Stimulated activated CD8-positive, alpha-beta memory T cell treated with anti-CD3 and anti-CD28 coated beads, Interleukin-15, amount 100 ng/mL, for 48 hours (primary cell): ENCODE measurements at regions not wholly inside any gene's neighbourhood (a gene's known extent, or its start where the extent isn't known, plus 50 kb on each side); places are given as distances from the start of the nearest gene placed in this dataset.

Experiments
- DNase-seq, 2 donors: peaks; one replicate each; pipeline ENCODE4 v3.0.0-alpha.2; 2020; ENCODE audit warnings: low read depth in 2 of 2

DNA sequence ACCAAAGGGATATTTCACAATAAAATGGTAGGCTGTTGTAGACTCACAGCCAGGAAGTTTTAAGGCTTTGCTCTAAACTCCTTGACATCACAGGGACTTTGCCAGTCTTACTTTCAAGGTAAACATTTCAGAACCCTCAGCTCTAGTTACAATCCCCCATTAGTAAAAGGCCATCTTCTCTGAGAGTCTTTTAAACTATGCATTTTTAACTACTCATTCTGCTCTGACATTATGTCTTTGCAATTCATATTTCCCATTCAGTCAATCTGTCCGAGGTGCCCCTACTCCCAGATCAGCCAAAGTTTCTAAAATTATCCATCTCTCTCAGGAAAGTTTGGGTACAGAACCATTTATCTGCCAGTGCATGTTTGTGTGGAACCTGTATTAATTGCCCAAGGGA, 1094.1 kb downstream of the TDRD15 start:
- no peak for DNase-seq

- DNase-seq = no peak
These were observed 1097.2 kb downstream of the TDRD15 start for GRCh38 chr2:22221006-22221405.

GRCh38 chr2:22238967-22239366, 1115.2 kb downstream of the TDRD15 start:
- DNase-seq = no peak

DNA sequence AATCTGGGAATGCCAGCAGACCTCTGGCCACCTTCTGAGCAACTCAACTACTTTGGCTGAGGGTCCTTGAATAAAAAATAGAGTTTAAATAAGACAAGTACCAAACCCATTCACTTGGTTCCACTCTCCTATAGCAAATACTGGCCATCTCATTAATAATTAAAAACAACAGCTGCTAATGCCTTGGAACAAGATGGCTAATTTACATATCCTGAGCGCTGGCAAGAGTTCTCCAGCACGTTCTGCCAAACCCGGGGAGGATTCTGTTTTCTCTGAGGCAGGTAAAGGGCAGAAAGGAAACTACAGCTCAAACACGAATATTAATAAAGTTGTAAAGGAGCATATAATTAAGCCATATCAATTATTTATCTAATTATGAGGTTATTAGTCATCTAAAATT, 1123.7 kb downstream of the TDRD15 start:
- no peak for DNase-seq

GRCh38 chr2:22248851-22249250, 1125.1 kb downstream of the TDRD15 start:
- DNase-seq = no peak

DNA sequence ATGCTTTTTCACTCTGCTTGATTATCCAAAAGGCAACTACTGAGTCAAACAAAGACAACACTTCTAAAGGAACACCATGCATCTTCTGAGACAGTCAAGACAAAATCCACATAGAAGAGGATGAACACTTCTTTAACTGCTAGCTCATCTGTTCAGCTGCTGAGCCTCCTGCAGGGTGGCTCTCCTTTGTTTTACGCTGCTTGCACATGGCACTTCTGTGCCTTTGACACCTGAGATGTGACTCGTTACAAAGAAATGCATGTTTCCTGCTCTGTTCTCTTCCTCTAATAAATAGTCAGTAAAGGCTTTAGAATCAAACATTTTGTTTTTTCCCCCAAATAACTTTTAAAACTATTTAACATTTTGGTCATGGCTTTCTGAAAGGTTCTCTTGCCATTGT, 1129.4 kb downstream of the TDRD15 start:
- DNase-seq = no peak

- DNase-seq = no peak
These were observed 1123.8 kb upstream of the KLHL29 start for GRCh38 chr2:22261165-22261564.

DNA sequence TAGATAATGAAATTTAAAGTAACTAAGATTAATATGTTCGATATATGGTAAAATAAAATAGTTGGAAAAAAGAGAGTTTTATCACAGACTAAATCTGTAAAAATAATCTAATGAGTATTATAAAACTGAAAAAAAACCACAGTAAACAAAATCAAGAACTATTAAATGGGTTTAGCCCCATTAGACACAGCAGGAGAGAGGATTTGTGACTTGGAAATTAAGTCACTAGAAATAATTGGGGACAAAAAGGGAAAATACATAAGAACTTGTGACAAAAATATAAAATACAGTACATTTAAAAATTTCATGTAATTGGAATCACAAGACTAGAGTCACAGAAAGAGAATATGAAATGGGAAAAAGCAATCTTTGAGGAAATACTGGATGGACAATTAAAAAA, 1114.6 kb upstream of the KLHL29 start:
- DNase-seq = no peak

DNA sequence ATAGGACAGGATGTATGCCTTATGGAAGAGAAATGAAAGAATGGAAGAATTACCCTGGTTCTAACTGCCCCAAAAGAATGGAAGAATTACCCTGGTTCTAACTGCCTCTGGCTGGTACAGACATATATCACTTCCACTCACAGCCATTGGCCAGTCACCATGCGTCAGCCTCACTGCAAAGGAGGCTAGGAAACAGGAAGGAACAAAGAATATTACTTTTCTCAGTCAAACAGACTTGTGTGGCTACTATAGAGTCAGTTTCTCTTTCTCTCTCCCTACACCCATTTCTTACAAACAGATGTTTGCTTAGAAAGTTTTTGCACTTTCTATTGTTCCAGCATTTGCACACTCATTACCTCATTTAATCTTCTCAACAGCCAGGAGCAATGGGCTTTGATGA, 1111.1 kb upstream of the KLHL29 start:
- DNase-seq = no peak

- DNase-seq = no peak
These were observed 1110.3 kb upstream of the KLHL29 start for GRCh38 chr2:22274661-22275060.

DNA sequence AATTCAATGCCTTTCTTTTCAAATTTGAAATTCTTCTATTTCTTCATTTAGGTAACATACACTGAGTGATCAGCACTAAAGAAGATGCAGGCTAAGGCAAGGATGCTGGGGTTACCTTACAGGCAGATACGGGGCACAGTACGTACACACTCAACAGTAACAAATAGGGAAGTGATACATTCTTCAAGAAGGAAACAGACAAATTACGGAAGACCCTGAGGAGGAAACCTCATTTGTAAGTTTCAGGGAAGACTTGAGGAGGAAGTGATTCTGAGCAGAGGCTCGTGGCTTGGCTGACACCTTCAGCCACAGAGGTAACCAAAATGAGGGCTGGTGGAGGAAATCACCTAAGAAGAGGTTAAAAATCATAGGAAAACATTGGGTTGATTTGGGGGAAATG, 1108.3 kb upstream of the KLHL29 start:
- no peak for DNase-seq

GRCh38 chr2:22279541-22279940, 1105.4 kb upstream of the KLHL29 start:
- no peak for DNase-seq

DNA sequence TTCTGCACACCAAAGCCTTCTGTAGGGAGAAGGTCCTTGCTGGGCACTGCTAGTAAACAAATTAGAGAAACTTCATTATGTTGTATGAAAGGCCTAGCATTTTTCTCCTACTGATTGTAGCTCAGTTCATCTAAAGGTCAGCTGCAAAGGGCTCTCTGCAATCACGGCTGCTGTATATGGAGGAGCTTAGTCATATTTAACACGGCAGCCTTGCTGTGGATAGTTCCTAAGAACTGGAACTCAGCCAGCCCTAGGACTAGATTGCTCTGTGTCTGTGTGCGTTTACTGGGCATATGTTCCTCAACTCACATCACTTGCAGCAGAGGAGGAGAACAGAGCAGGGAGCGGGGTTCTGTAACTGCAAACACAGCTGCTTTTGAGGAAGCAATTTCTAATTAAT, 1103.9 kb upstream of the KLHL29 start:
- no peak for DNase-seq

DNA sequence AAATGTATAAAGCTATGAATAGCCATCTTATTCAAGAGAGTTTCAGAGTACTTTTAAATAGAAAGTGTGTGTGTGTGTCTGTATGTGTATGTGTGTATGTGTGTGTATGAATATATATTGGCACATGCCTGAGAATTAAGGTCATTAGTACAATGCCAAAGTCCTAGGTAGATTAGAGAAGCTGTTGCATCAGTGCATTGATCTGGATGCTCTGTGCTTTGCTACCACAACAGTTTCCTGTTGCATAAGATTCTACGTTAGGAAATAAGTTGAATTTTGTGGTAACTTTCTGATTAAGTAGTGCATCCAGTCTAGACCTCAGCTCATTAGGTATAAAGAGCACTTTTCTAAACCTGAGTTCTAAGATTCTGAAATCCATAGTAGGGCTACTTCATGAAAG, 1102.8 kb upstream of the KLHL29 start:
- DNase-seq = no peak

DNA sequence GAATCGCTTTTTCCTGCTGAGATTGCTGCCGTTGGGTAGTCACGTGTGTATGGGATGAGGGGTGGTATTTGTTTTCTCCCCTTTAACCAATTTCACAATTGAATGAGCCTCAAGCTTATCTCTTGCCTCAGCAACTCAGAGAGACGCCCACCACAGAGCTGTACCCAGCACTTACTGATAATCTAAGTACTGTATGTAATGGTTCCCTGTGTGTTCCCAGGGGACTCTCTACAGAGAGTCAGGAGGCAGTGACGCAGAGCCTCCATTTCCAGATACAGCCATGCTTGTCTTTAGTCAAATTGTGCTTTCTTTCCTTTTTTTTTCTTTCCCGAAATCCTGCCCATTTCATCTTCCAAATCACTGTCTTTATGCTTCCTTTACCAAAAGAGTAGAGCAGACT, 1102.1 kb upstream of the KLHL29 start:
- DNase-seq = no peak

DNA sequence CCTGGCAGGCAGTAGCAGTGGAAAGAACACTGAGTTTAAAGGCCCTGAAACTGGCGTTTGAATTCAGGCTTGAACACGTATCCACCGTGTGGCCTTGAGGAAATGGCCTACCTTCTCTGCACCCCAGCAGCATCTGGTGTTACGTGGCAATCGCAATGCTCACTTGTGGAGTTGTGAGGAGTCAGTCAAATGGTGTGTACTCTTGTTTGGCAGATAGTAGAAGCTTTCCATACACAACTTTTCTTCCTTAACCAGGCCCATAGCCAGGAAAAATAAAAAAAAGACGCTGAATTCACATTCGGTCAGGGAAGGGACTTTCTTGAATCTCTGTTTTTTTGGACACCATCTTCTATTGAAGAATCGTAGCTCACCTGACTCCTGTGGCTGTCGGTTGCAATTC, 1101.5 kb upstream of the KLHL29 start:
- no peak for DNase-seq

GRCh38 chr2:22290302-22290701, 1094.7 kb upstream of the KLHL29 start:
- no peak for DNase-seq

GRCh38 chr2:22290909-22291473, 1094.0 kb upstream of the KLHL29 start:
- no peak for DNase-seq

DNA sequence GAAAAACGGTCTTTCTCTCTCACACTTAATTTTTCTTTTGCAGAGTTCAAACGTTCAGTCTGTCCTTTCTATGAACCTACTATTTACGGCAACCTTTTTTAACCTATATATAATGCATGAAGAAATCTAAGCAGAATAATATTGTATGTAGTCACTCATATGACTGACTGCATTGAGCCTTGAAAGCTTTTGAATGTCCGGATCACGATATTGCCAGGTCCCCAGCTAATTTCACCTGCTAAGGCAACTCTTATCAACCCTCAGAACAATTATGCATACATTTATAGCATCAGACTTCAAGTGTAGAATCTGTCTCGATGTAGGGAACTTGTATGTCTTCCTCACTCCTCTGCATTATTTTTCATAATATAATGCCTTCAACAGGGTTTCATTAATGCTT, 1083.8 kb upstream of the KLHL29 start:
- DNase-seq = no peak

DNA sequence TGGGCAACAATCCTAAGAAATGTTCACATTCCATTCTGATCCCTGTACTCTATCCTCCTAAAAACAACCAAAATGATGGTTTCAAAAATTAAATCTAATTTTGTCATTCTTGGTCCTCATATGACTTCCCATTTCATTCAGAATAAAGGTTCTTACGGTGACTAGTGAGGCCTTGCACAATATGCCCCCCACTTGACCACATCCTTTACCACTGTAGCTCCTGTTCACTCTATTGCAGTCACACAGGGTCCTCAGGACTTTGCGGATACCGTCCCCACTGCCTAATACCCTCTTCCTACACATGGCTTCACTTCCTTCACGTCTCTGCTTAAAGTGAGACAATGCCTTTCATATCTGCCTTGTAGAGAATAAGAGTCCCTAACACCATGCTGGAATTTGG, 1058.7 kb upstream of the KLHL29 start:
- DNase-seq = no peak

DNA sequence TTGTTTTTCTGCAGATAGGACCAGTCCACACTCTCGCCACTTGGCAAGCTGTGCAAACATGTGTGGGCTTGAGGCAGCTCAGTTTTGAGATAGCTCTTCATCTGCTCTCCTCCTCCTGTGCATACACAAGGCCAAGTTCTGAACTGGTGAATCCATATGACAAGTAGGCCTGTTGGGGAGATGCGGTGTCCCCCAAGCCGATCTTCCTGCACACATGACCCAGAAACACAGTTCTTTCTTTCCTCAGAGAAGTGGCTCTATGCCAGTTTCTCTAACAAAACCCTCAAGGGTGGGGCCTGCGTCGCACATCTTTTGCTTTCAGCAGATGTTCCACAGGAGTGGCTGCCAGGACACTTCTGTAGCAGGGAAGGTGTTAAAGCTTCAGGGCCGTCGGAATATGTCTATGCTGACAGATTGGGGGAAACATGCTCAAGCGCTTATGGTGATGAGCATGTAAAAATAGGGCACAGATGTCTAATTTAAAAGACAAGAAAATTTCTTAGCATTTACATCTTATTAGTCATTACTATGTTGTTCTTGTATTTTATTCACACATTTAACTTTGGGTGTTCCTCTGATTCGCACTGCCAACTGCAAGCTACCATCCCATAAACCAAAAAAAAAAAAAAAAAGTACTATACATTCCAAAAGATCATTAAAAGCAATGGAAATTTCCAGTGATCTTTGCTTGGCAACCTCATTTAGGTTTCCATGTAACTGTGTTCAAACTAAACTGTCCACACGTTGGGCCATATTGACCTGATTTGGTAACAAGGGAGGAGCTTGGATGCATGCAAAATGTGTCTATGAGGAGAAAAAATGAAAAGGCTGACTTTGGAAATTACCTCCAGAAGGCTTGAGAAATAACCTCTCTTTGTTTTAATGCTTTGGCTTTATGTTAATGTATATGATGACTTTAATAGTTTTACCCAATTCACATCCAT, 1055.5 kb upstream of the KLHL29 start:
- no peak for DNase-seq

GRCh38 chr2:22336414-22336813, 1048.6 kb upstream of the KLHL29 start:
- no peak for DNase-seq

GRCh38 chr2:22340716-22341115, 1044.3 kb upstream of the KLHL29 start:
- no peak for DNase-seq

GRCh38 chr2:22347306-22347705, 1037.7 kb upstream of the KLHL29 start:
- no peak for DNase-seq
